GM12864 (cell line): ENCODE measurements at regions not wholly inside any gene's neighbourhood (a gene's known extent, or its start where the extent isn't known, plus 50 kb on each side); places are given as distances from the start of the nearest gene placed in this dataset.

Experiments used
- DNase-seq: peaks from one replicate; pipeline ENCODE4 v3.0.0-alpha.2; 2011; ENCODE audit warnings: low read depth
- H3K4me3 ChIP-seq: 2 replicates; pipeline ENCODE4 v1.5.1; 2011; ENCODE audit warnings: mild to moderate bottlenecking, low read depth, low read length, control low read depth
- TF ChIP-seq, protein P1 (sequence below): IDR thresholded peaks from 2 replicates; pipeline ENCODE4 v1.5.1; 2011; ENCODE audit warnings: low read depth, mild to moderate bottlenecking, moderate library complexity, low read length, control low read depth, inconsistent platforms; ENCODE audit errors: missing control alignments

DNA sequence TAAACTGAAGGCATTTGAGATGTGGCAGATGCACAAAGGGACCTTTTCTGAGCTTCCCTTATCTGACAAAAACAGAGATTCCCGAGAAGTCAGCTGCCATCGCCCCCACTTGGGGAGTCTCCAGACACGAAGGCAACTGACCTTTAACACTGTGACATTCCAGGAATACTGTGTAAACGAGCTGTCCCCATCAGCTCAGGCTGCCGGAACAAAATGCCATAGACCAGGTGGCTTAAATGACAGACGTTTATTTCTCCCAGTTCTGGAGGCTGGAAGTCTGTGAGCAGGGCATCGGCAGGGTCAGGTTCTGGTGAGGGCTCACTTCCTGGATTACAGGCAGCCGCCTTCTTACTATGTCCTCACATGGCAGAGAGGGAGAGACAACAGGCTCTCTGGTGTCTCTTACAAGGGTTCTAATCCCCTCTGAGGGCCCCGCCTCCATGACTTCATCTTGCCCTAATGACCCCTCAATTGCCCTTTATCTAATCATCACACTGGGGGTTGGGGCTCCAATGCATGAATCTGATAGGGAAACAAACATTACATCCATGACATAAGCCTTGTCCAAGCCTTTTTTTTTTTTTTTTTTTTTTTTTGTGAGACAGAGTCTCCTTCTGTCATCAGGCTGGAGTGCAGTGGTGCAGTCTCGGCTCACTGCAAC lies 178.5 kb upstream of the RPL38 start:
- TF ChIP-seq, protein P1, sequence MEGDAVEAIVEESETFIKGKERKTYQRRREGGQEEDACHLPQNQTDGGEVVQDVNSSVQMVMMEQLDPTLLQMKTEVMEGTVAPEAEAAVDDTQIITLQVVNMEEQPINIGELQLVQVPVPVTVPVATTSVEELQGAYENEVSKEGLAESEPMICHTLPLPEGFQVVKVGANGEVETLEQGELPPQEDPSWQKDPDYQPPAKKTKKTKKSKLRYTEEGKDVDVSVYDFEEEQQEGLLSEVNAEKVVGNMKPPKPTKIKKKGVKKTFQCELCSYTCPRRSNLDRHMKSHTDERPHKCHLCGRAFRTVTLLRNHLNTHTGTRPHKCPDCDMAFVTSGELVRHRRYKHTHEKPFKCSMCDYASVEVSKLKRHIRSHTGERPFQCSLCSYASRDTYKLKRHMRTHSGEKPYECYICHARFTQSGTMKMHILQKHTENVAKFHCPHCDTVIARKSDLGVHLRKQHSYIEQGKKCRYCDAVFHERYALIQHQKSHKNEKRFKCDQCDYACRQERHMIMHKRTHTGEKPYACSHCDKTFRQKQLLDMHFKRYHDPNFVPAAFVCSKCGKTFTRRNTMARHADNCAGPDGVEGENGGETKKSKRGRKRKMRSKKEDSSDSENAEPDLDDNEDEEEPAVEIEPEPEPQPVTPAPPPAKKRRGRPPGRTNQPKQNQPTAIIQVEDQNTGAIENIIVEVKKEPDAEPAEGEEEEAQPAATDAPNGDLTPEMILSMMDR: no peak
- no peak overlapping the region for H3K4me3 ChIP-seq
- no peak for DNase-seq

DNA sequence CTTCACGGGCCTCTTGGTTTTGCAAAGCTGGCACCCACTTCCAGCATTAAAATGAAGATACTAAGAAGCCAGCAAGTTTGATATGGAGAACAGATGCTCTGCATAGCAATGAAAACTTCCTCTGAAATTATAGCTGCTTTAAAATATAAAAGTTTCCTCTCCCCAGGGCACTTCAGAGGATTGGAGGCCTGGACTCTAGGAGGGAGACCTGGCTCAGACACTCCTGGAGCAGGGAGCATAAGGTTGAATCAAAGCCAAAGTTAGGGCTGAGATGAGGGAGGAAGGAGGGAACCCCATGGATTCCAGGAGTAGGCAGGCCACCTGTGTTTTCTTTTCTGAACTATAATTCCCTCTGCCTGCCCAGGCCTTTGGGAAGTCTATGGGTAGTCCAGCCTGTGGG lies 176.0 kb upstream of the RPL38 start:
- TF ChIP-seq, protein P1: no peak
- DNase-seq: no peak
- no peak overlapping the region for H3K4me3 ChIP-seq

DNA sequence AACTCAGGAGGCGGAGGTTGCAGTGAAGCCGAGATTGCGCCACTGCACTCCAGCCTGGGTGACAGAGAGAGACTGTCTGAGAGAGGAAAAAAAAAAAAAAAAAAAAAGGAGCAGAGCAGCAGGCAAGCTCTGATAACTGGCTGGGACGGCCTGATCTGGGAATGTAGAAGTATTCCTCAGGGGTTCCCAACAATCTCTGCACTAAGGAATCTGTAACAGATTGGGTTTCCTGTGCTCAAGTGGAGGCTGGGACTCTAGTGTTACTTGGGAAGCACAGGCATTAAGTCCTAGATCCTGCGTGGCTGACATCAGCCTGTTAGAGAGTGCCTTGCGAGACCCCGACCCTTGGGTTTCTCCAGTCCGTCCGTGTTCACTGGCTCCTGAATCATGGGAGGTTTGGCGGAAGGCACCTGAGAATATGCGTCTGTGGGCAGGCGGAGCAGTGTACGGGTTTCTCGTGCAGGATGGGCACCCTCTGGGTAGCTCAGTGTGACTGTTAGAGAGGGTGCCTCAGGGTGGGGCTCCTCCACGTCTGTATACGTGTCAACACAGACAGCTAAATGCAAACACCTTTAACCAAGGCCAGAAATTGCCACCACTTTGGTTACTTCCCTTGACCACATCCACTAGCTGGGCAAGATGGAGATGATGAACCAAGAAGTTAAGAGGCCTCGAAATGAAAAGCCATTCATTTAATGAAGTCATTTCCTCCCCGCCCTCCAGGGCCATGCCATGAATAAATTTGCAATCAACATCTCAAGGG lies 174.9 kb upstream of the RPL38 start:
- TF ChIP-seq, protein P1: no peak
- H3K4me3 ChIP-seq: no peak overlapping the region
- DNase-seq: no peak

DNA sequence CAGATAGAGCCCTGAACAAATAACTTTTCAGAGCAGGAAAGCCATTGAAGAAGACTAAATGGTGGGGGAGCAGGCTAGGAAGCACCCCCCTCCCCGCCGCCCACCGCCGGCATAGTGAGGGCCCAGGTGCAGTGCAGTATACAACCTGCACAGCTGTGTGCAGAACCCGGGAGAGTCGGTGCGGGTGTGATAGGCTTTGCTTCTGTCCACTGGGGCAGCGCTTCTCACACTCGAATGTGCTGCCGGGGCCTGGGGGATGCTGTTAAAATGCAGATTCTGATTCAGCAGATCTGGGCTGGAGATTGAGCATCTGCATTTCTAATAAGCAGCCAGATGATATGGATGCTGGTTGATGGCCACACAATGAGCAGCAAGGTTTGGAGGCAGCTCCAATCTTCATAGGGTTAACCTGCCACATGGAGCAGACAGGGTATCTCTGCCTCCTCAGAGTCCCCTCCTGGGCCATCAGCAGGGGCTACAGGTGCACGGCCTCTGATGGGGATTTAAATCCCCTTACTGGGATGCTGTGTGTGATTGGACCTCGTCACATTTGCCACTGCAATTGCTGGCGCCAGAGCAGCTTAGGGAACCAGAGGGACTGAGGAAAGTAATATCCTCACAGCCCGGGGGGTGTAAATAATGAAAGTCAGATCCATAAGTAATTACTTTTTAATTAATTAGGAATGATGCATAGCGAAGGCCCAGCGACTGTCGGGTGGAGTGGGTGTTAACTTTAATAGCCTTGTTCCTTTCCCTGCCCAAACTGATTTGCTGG lies 172.0 kb upstream of the RPL38 start:
- H3K4me3 ChIP-seq: no peak overlapping the region
- TF ChIP-seq, protein P1: no peak
- DNase-seq: no peak

DNA sequence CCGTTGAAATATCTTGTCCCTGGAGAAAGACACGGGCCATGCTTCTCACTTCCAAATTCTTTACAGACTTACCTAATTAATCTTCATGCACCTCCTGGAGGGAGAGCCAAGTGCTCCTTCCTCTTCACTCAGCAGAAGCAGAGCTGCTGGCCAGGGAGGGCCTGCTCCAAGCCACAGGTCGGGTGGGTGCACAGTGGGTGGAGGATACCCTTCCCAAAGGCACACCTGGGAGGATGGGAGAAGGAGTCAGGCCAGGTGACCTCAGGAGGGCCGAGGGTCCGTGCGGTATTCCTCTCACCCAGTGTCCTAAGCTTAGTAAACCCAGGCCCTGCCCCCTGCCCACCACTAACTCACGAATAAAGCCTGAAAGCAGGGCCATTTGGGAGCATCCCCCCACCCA lies 171.3 kb upstream of the RPL38 start:
- no peak overlapping the region for H3K4me3 ChIP-seq
- TF ChIP-seq, protein P1: no peak
- no peak for DNase-seq

DNA sequence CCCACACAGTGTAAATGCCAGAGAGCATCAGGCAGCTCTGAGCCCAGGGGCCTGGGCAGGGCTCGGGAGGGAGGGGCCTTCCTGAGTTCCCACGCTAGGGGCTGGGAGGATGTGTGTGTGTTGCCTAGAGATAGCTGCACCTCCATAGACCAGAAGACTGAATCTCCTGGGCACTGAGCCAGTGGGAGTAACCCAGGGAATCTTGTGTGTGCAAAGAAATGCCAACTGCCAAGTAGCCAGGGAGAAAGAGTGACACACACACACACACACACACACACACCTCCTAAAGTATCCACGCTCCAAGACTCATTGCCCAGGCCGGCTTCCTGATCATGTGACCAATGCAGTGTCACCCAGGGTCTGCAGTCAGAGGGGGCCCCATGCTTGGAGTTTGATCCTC lies 166.2 kb upstream of the RPL38 start:
- no peak overlapping the region for H3K4me3 ChIP-seq
- DNase-seq: no peak
- TF ChIP-seq, protein P1: no peak
